Fibroblast of mammary gland (primary cell): ENCODE measurements at regions not wholly inside any gene's neighbourhood (a gene's known extent, or its start where the extent isn't known, plus 50 kb on each side); places are given as distances from the start of the nearest gene placed in this dataset.
A peak's percentile ranks its signal among the peaks of the same experiment; 100 is the strongest.

Source experiments
- DNase-seq: peaks from one replicate; pipeline ENCODE4 v3.0.0-alpha.2; 2010; ENCODE audit warnings: low read depth
- H3K4me3 ChIP-seq: 2 replicates; pipeline ENCODE4 v1.5.1; 2011; ENCODE audit warnings: low read depth, mild to moderate bottlenecking, low read length, moderate library complexity; ENCODE audit not compliant: control insufficient read depth
- TF ChIP-seq, protein P1 (sequence below): conservative IDR thresholded peaks from 2 replicates; pipeline ENCODE4 v1.5.1; 2011; ENCODE audit warnings: low read depth, low read length, inconsistent platforms; ENCODE audit not compliant: control insufficient read depth, insufficient read depth

DNA sequence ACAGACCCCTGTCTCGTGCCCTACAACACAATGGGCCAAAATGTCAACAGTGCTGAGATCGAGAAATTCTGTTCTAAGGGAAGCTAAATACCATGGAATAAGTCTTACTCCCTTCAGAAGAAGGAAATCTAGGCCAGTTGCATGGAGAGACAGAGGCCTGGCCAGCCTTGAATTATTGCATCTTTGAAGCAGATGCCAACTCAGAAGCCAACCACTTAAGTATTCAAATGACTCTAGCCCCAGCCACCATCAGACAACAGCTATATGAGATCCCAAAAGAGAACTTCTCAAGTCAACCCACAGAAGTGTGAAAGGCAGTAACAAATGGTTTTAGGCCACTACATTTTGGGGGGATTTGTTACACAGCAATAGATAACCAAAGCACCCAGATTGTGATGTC is 180.1 kb downstream of the ACTL7B start:
- no peak overlapping the region for H3K4me3 ChIP-seq
- TF ChIP-seq, protein P1, sequence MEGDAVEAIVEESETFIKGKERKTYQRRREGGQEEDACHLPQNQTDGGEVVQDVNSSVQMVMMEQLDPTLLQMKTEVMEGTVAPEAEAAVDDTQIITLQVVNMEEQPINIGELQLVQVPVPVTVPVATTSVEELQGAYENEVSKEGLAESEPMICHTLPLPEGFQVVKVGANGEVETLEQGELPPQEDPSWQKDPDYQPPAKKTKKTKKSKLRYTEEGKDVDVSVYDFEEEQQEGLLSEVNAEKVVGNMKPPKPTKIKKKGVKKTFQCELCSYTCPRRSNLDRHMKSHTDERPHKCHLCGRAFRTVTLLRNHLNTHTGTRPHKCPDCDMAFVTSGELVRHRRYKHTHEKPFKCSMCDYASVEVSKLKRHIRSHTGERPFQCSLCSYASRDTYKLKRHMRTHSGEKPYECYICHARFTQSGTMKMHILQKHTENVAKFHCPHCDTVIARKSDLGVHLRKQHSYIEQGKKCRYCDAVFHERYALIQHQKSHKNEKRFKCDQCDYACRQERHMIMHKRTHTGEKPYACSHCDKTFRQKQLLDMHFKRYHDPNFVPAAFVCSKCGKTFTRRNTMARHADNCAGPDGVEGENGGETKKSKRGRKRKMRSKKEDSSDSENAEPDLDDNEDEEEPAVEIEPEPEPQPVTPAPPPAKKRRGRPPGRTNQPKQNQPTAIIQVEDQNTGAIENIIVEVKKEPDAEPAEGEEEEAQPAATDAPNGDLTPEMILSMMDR, result no peak
- DNase-seq, result no peak

DNA sequence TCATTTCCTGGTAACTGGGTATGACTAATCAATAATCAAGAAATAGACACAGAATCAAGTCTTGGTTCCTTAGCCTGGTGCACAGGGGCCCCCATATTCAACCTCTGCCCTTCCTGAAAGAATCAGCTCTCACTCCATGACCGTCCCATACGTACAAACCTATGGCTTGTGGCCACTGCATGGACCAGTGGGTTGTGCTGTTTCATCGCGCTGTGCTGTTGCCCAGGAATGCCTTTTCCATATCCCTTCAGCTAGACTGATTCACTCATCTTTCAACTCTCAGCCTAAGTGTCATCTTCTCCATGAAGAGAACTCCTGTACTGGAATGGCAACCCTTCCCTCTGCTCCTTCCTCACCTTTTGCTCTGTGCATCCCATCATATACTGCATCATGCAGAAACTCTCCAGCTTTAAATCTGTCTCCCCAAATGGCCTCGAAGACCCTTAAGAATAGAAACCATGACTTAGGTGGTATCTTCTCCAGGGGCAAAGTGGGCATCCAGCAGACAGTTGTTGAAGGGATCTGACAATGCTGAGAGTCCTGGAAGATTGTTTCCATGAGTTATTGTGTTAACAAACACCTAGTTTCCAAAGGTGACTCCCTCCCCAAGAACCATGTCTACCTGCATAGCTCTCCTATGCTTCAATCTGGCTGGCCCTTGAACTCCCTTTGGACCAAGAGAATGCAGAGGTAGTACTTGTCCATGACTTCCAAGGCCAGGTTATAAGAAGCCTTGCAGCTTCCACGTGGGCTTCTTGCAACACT is 180.8 kb downstream of the ACTL7B start:
- H3K4me3 ChIP-seq, result no peak overlapping the region
- TF ChIP-seq, protein P1, result no peak
- no peak for DNase-seq

DNA sequence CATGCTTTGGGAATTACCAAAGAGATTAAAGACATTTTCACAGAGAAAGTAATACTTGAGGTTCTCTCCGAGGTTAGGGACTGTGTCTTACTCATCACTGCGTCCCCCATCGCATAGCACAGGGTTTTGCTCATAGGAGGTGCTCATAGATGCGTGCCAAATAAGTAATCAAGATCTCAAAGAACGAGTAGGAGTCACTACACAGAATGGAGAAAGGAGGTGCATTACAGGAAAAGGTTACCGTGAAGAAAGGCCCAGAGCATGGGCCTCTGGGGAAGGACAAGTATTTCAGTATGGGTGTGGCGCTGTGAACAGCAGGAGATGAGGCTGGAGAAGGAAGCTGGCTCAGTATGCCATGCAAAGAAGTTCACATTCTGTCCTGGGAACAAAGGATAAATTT is 182.4 kb downstream of the ACTL7B start:
- TF ChIP-seq, protein P1, result no peak
- no peak overlapping the region for H3K4me3 ChIP-seq
- peak; percentile 58 for DNase-seq

DNA sequence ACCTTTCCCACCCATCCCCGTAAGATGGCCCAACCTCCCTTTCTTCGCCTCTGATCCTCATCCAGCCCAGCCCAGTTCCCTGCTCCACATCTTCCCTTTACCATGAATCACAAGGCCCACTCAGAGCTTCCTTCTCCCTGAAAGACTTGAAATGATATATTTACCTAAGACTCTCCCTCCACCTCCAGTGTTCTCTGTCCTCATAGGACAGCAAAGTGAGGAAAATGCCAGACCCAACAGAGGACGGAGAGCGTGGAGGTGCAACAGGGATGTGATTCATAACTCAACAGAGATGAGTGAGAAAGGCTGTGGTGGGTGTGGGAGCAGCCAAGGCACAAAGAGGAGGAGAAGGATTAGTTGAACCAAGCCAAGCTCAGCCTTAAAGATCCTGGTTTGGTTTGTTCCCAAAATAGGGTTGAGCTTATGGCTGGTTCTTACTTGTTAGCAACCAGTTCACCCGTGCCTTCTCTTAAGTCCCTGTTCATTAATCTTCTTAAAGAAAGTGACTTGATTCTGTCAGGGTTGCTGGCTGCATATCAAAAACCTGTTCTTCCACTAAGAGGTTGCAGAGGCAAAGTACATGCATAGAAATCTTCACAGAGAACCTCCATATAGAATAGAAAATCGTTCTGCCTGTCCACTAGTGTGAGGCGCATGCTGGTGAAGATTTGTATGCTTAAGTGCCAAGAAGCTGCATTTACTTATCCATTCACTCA is 183.2 kb downstream of the ACTL7B start:
- H3K4me3 ChIP-seq, result no peak overlapping the region
- DNase-seq, result peak; percentile 34
- TF ChIP-seq, protein P1, result no peak

DNA sequence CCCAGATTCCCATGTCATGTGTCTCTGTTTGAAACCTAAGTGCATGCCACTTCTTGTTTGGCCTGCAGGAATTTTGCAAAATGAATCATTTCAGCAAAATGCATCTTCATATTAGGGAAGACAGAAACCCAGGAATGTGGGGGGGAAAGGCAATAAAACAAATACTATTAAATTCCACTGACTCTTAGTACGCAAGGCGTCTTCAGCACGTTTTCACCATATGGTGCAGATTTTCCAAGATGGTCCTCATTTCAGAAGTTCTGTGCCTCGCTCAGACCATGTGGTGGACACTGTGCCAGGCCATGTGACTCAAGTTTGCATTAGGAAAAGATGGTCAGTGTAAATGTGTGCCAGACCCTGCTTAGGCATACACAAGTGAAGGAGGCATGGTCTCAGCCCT is 184.0 kb downstream of the ACTL7B start:
- peak; percentile 65 for DNase-seq
- TF ChIP-seq, protein P1, result no peak
- no peak overlapping the region for H3K4me3 ChIP-seq

DNA sequence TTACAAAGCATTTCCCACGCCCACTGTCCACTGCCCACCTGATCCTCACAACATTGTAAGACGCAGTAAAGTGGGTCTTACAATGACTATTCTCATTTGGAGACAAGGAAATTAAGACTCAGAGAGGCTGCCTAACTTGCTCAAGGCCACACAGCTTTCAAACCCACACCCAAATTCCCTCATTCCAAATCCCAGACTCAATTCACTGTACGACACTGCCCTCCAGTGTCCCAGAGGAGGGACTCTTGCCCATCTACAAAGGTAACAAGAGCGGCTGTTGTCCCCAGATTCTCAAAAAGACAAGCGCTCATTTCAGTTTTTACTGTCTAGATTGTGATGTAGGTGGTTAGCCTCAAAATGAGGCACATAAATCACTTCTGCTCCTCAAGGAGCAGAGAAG is 184.6 kb downstream of the ACTL7B start:
- no peak overlapping the region for H3K4me3 ChIP-seq
- peak; percentile 42 for DNase-seq
- TF ChIP-seq, protein P1, result peak; percentile 45
